ENCODE measurements at regions not wholly inside any gene's neighbourhood (a gene's known extent, or its start where the extent isn't known, plus 50 kb on each side); places are given as distances from the start of the nearest gene placed in this dataset.
"Not testable (repeated sequence)": the region's sequence is repeated elsewhere in the genome, so short reads cannot be mapped to it uniquely, and the experiment has no call there.

DNA sequence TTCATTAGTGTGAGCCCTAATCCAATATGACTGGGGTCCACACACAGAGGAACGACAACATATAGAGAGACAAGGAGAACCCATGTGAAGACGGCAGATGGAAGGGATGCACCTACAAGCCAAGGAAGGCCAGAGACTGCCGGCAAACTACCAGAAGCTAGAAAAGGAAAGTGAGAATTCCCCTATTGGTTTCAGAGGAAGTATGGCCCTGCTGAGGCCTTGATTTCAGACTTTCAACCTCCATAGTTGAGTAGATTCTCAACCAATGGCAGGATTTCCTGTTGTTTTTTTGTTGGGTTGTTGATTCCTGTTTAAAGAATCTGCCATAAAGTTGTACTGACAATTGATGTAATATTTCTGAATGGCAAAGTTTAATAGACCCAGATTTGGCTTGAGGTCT, 241.5 kb downstream of the SATB2 start:
- no peak for DNase-seq (ENCODE audit: low read depth in 2 of 2)

DNA sequence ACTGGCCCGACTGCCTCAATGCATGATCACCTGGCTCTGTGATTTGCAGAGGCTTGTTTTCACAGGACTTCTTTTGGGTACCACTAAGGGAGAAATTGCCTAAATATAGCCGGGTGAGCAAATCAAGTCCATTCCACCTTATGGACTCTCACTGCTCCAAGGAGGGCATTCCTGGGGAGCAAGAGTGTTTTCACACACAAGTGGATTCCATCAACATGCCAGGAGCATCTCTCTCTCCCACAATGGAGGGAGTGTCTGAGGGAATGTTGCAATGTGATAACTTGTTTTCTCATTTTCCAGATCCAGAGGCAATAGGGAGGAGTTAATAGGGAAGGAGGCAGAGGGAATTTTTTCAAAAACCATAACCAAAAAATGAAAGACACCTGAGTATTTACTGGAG, 250.7 kb downstream of the SATB2 start:
- no peak for DNase-seq (ENCODE audit: low read depth in 2 of 2)

- DNase-seq (ENCODE audit: low read depth in 2 of 2): no peak
Observed at GRCh38 chr2:199206536-199206935, 251.2 kb downstream of the SATB2 start.

GRCh38 chr2:199202964-199203363, 254.8 kb downstream of the SATB2 start:
- DNase-seq (ENCODE audit: low read depth in 2 of 2): no peak

DNA sequence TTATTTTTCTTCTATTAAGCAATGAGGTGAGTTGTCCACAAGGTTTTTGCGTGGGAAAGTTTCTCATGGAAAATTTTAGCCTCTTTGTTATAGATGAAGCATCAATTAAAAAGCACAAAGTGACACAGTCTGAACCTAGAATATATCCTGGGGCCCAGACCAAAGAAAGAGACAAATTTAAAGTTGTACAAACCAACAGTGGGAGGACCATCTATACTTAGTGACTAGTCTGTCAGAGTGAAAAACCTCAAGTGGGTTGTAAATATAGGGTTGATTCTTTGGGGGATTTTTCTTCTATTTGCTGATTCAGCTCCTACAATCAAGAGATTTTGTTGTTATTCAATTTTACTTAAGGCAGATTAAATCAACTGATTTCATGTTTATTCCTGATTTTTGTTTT, 256.2 kb downstream of the SATB2 start:
- no peak for DNase-seq (ENCODE audit: low read depth in 2 of 2)

DNA sequence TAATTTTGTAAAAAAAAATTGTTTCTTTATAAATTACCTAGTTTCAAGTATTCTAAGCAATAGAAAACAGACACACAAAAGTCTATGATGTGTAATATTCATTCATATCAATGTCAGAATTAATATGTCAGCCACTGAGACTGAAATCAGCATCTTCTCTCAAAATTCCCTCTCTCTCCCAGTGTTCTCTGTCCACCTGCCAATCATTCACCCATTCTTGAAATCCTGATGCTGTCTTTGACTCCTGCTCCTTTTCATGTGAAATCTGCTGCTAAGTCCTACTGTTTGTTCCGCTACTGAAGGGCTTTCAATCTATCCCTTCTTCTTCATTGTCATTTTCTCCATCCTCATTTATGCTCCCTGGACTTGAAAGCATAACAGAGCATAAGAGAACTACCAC, 257.9 kb downstream of the SATB2 start:
- DNase-seq (ENCODE audit: low read depth in 2 of 2): no peak

- DNase-seq (ENCODE audit: low read depth in 2 of 2): no peak
Observed at GRCh38 chr2:199197448-199197847, 260.3 kb downstream of the SATB2 start.

DNA sequence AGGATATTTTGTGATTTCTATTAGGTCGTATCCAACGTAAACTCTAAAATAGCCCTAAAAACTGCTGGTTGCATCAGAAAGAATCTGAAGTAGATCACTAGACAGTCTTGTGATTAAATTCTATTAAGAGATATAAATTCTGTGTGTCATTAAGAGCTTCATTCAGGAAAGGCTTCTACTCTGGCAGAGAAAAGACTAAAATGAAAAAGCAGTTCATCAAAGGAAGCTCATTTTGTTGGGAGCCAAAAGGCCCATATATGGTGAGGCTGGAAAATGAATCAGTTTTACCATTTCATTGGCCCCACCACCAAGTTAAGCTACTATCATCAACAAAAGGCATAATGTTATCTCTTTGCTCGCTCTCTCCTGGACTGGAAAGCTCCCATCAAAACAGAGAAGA, 261.1 kb downstream of the SATB2 start:
- DNase-seq (ENCODE audit: low read depth in 2 of 2): no peak

GRCh38 chr2:199195927-199196502, 261.7 kb downstream of the SATB2 start:
- DNase-seq (ENCODE audit: low read depth in 2 of 2): no peak

DNA sequence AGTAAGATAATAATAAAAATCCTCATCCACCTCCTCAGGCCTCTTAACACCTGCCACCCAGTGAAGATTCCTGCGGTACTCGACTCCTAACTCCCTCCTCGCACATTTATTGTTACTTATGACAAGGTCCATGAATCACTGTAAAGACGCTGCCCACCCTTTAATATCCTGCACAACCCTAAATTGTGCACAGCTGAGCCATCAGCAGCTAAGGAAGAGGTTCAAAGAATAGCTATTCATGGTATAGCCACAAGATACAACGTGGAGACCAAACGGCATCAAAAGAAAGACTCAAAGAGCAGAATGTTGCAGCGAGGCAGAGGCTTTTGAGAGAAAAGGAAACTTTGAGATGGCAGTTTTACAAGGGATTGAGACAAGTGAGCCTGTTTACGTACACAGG, 266.3 kb downstream of the SATB2 start:
- DNase-seq (ENCODE audit: low read depth in 2 of 2): no peak

DNA sequence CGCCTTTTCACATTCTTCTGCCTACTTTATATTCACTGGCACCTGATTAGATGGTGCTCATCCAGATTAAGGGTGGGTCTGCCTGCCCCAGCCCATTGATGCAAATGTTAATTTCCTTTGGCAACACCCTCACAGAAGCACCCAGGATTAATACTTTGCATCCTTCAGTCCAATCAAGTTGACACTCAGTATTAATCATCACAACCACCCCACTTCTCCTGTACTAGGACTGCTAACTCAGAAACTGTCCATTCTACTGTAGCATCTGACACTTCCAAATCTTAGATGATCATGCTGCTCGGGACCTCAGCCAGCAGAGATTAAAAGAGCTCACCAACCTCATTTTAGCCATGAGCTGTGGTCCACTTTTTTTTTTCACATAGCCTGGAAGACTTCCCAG, 268.5 kb downstream of the SATB2 start:
- no peak for DNase-seq (ENCODE audit: low read depth in 2 of 2)

DNA sequence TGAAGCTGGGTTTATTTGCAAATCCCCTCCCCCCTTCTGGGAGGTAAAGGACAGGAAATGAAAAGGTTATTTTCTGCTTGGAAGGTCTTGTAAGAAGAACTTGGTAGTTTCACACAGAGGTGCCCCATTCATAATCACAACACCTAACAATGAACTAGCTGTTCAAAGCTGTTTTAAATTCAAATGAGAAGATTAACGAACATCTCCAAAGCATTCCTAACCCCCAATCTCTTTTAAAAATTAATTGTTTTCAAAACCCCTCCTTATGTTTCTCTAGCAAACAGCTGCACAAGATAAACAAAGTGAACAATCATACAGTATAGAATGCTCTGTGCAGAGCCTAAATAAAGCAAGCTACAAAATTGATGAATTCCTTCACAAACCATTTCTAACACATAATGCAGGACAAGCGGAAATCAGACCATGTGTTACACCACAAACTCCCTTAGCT, 271.4 kb downstream of the SATB2 start:
- no peak for DNase-seq (ENCODE audit: low read depth in 2 of 2)

- DNase-seq (ENCODE audit: low read depth in 2 of 2): not testable (repeated sequence)
Observed at GRCh38 chr2:199185174-199185573, 272.6 kb downstream of the SATB2 start.

- no peak for DNase-seq (ENCODE audit: low read depth in 2 of 2)
Observed at GRCh38 chr2:199163613-199164458, 293.9 kb downstream of the SATB2 start.

DNA sequence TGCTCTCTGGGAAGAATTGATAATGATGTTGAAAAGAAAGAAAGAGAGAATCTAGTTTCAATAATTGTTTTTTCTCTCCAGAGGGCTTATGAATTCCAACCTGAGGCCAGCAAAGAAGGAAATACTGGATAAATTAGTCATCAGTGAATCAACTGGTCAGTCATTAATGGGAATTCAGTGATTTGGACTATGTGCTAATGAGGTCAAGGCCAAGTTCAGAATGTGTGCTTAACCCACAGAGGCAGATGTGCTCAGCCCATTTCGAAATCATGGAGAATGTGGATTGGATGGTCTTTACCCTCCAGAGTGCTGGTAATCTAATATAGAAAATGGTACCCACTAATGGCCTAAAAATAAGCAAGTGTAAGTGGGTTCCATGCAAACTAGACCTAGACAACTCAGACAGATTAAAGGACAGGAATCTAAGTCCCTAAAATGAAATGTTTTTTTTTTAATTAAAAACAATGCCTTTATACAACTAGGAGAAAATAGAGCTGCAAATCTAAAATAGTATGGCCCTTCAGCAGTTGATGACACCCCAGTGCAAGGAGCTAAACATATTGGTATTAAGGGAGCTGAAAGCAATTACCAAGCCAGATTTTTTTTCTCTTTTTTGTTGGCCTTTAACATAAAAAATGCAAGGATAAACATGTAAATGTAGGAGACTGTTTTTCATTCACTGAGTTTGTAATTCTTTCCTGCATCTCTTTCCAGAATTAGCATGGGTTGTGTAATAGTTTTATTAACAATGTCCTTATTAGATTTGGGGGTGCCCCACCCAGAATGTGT, 296.9 kb downstream of the SATB2 start:
- no peak for DNase-seq (ENCODE audit: low read depth in 2 of 2)

DNA sequence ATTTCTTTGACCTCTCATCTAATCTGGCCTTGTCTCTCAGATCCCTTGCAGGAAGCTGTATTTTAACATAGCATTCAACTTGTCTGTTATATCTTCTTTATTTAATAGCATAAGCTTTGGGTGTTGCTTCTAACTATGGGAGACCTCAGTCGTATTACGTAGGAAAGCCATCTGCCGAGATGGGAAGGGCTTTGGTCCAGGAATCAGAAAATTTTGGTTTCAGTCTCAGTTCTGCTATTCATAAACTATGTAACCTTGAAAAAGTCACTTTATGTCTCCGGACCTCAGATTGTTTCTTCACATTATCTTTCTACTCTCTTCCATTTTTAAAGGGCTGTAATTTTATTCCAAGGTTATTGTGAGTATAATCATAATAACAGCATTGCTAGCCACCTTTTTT, 297.7 kb downstream of the SATB2 start:
- DNase-seq (ENCODE audit: low read depth in 2 of 2): no peak

DNA sequence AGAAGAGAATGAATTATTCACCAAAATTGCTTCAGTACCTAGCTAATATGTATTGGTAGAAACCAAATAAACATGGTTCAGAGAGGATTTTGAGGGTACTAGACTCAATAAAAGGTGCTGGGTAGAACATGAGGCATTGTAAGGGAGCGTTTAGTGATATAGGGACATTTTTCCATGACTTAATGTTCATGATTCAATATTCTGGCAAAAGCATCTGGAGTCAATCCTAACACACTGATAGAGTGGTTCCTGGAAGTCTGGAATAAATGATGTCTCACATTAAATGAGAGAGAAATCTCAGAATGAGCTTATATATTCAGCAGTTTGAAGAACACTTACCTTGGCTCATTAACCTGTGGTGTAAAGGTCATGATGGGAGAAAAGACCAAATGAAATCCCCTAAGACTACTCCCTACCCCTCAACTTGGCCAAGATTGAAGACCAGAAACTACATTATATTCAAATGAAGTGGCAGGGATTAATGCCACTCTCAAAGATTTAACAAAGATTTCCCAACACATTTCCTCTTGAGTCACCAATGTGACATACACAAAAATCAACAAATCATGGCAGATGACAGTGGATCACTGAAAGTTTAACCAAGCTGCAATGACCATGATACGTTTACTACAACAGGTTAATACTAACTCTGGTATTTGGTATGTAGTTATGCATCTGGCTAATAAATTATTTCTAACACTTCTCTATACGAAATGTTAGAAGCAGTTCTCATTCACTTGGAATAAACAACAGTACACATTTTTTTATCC, 309.5 kb downstream of the SATB2 start:
- no peak for DNase-seq (ENCODE audit: low read depth in 2 of 2)

- DNase-seq (ENCODE audit: low read depth in 2 of 2): no peak
Observed at GRCh38 chr2:199147216-199147615, 310.5 kb downstream of the SATB2 start.

DNA sequence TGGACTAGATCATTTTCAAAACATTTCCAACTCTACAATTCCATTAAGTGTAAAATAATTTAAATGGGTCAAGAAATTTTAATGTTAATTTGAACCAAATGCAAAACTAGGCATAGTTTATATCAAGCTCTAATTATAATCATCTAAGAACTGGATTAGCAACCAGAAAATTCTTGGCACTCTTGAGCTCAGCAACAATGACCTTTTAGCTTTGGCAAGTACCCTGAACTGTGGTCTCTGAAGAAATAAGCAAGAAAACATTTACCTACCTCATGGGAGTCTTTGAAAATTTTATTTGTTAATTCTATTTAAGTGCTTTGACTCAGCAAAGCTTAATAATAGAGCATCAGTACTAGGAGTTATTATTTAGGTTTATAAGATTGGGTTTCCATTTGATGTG, 313.2 kb downstream of the SATB2 start:
- no peak for DNase-seq (ENCODE audit: low read depth in 2 of 2)

- DNase-seq (ENCODE audit: low read depth in 2 of 2): no peak
Observed at GRCh38 chr2:199144036-199144435, 313.7 kb downstream of the SATB2 start.

- DNase-seq (ENCODE audit: low read depth in 2 of 2): no peak
Observed at GRCh38 chr2:199136681-199137080, 321.1 kb downstream of the SATB2 start.

- no peak for DNase-seq (ENCODE audit: low read depth in 2 of 2)
Observed at GRCh38 chr2:199136242-199136641, 321.5 kb downstream of the SATB2 start.

Measured in stimulated activated CD4-positive, alpha-beta T cell treated with anti-CD3 and anti-CD28 coated beads, Interleukin-1b, Interleukin-23, amount 100 ng/mL, for 1 hour (primary cell).